ENCODE measurements at regions not wholly inside any gene's neighbourhood (a gene's known extent, or its start where the extent isn't known, plus 50 kb on each side); places are given as distances from the start of the nearest gene placed in this dataset.

GRCh38 chr12:23281295-23281694 lies 656.3 kb downstream of the ETNK1 start:
- TF ChIP-seq CTCF (conservative IDR thresholded peaks at IDR 0.05): no peak
- TF ChIP-seq ZFX (IDR thresholded peaks at IDR 0.05): no peak

Measured in C4-2B (cell line).